ENCODE measurements at regions not wholly inside any gene's neighbourhood (a gene's known extent, or its start where the extent isn't known, plus 50 kb on each side); places are given as distances from the start of the nearest gene placed in this dataset.

DNA sequence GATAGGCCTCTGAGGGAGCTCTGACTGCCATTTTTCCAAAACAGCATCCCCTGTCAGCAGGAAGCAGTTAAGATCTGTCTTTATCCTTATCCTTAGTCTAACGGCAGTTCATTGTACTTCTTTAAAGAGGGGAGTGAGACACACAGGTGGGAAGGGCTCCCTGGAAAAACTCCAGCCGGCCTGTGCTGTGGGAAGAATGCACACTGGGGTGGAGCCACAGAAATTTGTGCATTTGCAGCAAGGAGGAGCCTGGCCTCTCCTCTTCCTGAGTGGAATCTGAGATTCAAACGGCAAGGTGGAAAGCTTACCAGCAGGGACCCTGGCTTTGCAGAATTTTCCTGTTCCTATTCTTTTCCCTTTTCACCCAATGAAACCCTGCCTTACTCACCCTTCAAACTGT, 1209.4 kb downstream of the ROBO2 start:
- Histone ChIP-seq H4K20me1 (ENCODE audit: insufficient read depth, low read length) (no peaks in the 10 kb centered on the region), H3K4me1 (ENCODE audit: insufficient read depth, low read length) (no peaks in the 10 kb centered on the region), H3K79me2 (ENCODE audit: insufficient read depth, low read length) (no peaks in the 10 kb centered on the region), H2AFZ (ENCODE audit: low read length) (no peak overlapping the region), H3K27me3 (ENCODE audit: control insufficient read depth in 1 of 2, insufficient read depth in 2 of 2, low read length in 2 of 2) (no peaks in the 10 kb centered on the region; a peak in 1 of 5 replicates), H3K9me3 (ENCODE audit: low read length) (no peaks in the 10 kb centered on the region), H3K4me2 (ENCODE audit: low read depth, low read length) (no peak overlapping the region), H3K36me3 (replicated peaks in 1 of 2; ENCODE audit: control insufficient read depth in 1 of 2, insufficient read depth in 2 of 2, low read length in 2 of 2) (no peaks in the 10 kb centered on the region), H3K9ac (ENCODE audit: insufficient read depth, low read depth, low read length) (no peak overlapping the region), H3K27ac (ENCODE audit: extremely low read length, insufficient read depth, low read length) (no peak overlapping the region), H3K4me3 (replicated peaks in 1 of 3; ENCODE audit: insufficient read depth in 1 of 3, low read depth in 2 of 3, low read length in 3 of 3) (no peak overlapping the region)
- intact Hi-C loops (cut with micrococcal nuclease; ENCODE audit: unreplicated experiment) (no loop called here), in situ Hi-C loops (cut with HindIII; ENCODE audit: extremely low pct_ligation_motif_present, low pct_unique_long_range_greater_than_20kb) (no loop called here)
- TF ChIP-seq, protein P1, sequence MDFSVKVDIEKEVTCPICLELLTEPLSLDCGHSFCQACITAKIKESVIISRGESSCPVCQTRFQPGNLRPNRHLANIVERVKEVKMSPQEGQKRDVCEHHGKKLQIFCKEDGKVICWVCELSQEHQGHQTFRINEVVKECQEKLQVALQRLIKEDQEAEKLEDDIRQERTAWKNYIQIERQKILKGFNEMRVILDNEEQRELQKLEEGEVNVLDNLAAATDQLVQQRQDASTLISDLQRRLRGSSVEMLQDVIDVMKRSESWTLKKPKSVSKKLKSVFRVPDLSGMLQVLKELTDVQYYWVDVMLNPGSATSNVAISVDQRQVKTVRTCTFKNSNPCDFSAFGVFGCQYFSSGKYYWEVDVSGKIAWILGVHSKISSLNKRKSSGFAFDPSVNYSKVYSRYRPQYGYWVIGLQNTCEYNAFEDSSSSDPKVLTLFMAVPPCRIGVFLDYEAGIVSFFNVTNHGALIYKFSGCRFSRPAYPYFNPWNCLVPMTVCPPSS (IDR thresholded peaks at IDR 0.05) = no peak
- no peak for TF ChIP-seq ZSCAN25 (CRISPR knock-in tag; IDR thresholded peaks at IDR 0.05)
- TF ChIP-seq ZNF749 (CRISPR knock-in tag; IDR thresholded peaks at IDR 0.05; ENCODE audit: borderline replicate concordance) = no peak
- no peak for TF ChIP-seq ADNP (CRISPR knock-in tag; IDR thresholded peaks at IDR 0.05)
- TF ChIP-seq, protein P2, sequence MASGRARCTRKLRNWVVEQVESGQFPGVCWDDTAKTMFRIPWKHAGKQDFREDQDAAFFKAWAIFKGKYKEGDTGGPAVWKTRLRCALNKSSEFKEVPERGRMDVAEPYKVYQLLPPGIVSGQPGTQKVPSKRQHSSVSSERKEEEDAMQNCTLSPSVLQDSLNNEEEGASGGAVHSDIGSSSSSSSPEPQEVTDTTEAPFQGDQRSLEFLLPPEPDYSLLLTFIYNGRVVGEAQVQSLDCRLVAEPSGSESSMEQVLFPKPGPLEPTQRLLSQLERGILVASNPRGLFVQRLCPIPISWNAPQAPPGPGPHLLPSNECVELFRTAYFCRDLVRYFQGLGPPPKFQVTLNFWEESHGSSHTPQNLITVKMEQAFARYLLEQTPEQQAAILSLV (CRISPR knock-in tag; IDR thresholded peaks at IDR 0.05; ENCODE audit: borderline replicate concordance) = no peak
- TF ChIP-seq, protein P3, sequence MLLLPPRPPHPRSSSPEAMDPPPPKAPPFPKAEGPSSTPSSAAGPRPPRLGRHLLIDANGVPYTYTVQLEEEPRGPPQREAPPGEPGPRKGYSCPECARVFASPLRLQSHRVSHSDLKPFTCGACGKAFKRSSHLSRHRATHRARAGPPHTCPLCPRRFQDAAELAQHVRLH (CRISPR knock-in tag; IDR thresholded peaks at IDR 0.05; ENCODE audit: borderline replicate concordance, low read depth) = no peak
- TF ChIP-seq, protein P4, sequence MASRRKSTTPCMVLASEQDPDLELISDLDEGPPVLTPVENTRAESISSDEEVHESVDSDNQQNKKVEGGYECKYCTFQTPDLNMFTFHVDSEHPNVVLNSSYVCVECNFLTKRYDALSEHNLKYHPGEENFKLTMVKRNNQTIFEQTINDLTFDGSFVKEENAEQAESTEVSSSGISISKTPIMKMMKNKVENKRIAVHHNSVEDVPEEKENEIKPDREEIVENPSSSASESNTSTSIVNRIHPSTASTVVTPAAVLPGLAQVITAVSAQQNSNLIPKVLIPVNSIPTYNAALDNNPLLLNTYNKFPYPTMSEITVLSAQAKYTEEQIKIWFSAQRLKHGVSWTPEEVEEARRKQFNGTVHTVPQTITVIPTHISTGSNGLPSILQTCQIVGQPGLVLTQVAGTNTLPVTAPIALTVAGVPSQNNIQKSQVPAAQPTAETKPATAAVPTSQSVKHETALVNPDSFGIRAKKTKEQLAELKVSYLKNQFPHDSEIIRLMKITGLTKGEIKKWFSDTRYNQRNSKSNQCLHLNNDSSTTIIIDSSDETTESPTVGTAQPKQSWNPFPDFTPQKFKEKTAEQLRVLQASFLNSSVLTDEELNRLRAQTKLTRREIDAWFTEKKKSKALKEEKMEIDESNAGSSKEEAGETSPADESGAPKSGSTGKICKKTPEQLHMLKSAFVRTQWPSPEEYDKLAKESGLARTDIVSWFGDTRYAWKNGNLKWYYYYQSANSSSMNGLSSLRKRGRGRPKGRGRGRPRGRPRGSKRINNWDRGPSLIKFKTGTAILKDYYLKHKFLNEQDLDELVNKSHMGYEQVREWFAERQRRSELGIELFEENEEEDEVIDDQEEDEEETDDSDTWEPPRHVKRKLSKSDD (CRISPR knock-in tag; IDR thresholded peaks at IDR 0.05; ENCODE audit: low read depth) = no peak
- TF ChIP-seq, protein P5, sequence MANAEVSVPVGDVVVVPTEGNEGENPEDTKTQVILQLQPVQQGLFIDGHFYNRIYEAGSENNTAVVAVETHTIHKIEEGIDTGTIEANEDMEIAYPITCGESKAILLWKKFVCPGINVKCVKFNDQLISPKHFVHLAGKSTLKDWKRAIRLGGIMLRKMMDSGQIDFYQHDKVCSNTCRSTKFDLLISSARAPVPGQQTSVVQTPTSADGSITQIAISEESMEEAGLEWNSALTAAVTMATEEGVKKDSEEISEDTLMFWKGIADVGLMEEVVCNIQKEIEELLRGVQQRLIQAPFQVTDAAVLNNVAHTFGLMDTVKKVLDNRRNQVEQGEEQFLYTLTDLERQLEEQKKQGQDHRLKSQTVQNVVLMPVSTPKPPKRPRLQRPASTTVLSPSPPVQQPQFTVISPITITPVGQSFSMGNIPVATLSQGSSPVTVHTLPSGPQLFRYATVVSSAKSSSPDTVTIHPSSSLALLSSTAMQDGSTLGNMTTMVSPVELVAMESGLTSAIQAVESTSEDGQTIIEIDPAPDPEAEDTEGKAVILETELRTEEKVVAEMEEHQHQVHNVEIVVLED (CRISPR knock-in tag; IDR thresholded peaks at IDR 0.05; ENCODE audit: borderline replicate concordance) = no peak
- TF ChIP-seq MED8 (CRISPR knock-in tag; IDR thresholded peaks at IDR 0.05; ENCODE audit: insufficient replicate concordance) = no peak
- no peak for TF ChIP-seq MAZ (IDR thresholded peaks at IDR 0.05; ENCODE audit: borderline replicate concordance, low read depth, low read length)
- TF ChIP-seq MAZ (CRISPR knock-in tag; IDR thresholded peaks at IDR 0.05; ENCODE audit: low read depth) = no peak
- TF ChIP-seq, protein P6, sequence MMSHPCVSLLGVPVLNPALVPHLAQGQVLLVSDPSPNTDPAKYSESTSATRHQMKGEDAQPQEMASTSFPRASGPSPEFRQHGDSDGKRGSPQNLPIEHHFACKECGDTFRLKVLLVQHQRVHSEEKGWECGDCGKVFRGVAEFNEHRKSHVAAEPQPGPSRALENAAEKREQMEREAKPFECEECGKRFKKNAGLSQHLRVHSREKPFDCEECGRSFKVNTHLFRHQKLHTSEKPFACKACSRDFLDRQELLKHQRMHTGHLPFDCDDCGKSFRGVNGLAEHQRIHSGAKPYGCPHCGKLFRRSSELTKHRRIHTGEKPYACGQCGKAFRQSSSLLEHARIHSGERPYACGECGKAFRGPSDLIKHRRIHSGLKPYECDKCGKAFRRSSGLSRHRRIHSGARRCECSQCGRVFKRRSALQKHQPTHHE (CRISPR knock-in tag; IDR thresholded peaks at IDR 0.05; ENCODE audit: borderline replicate concordance) = no peak
- ChIA-PET POLR2A (no interaction called here), CTCF (ENCODE audit: low intra/inter-chr PET ratio, low total read pairs) (no interaction called here)
- no TSS peak for BruUV-seq (replicated peaks)
- WGBS (ENCODE audit: low lambda C conversion rate) = 0% methylated on average over 3 of the region's 3 CpGs
- ATAC-seq (no peak), DNase-seq (ENCODE audit: low spot score) (no peak), FAIRE-seq (no peak)
